HL-60 (cell line): ENCODE measurements at regions not wholly inside any gene's neighbourhood (a gene's known extent, or its start where the extent isn't known, plus 50 kb on each side); places are given as distances from the start of the nearest gene placed in this dataset.

Experiments
- POLR2AphosphoS5 ChIP-seq: IDR thresholded peaks from 2 replicates; pipeline ENCODE4 v1.6.1; 2012; ENCODE audit warnings: low read depth
- SPI1 ChIP-seq: IDR thresholded peaks from 2 replicates; pipeline ENCODE4 v1.6.1; 2012; ENCODE audit warnings: low read depth, mild to moderate bottlenecking, borderline replicate concordance
- TF ChIP-seq, protein P1 (sequence below): IDR thresholded peaks from one replicate; pipeline ENCODE4 v1.5.1; 2011; ENCODE audit warnings: low read length, control low read depth, inconsistent platforms; ENCODE audit not compliant: insufficient read depth
- TF ChIP-seq, protein P2 (sequence below): IDR thresholded peaks from 2 replicates; pipeline ENCODE4 v1.6.1; 2012; ENCODE audit warnings: low read depth; ENCODE audit not compliant: insufficient replicate concordance

DNA sequence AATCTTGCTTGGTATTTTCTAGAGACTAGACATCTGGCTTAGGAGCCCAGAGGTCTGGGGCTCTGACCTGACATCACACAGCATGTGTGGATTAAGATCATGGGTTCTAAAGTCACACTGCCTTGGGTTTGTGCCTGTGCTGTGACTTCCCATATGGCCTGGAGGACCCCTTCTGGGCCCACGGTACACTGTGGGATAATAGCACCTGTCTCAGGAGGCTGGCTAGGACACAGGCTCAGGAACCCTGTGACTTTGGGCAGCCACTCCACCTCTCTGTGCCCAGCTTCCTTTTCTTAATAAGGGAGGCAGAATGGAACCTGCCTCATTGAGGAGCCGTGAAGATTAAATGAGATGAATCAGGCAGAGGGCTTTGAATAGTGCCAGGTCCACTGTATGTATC is 99.2 kb upstream of the B3GAT1 start:
- TF ChIP-seq, protein P1, sequence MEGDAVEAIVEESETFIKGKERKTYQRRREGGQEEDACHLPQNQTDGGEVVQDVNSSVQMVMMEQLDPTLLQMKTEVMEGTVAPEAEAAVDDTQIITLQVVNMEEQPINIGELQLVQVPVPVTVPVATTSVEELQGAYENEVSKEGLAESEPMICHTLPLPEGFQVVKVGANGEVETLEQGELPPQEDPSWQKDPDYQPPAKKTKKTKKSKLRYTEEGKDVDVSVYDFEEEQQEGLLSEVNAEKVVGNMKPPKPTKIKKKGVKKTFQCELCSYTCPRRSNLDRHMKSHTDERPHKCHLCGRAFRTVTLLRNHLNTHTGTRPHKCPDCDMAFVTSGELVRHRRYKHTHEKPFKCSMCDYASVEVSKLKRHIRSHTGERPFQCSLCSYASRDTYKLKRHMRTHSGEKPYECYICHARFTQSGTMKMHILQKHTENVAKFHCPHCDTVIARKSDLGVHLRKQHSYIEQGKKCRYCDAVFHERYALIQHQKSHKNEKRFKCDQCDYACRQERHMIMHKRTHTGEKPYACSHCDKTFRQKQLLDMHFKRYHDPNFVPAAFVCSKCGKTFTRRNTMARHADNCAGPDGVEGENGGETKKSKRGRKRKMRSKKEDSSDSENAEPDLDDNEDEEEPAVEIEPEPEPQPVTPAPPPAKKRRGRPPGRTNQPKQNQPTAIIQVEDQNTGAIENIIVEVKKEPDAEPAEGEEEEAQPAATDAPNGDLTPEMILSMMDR, result no peak
- no peak for TF ChIP-seq SPI1
- TF ChIP-seq POLR2AphosphoS5, result no peak
- TF ChIP-seq, protein P2, sequence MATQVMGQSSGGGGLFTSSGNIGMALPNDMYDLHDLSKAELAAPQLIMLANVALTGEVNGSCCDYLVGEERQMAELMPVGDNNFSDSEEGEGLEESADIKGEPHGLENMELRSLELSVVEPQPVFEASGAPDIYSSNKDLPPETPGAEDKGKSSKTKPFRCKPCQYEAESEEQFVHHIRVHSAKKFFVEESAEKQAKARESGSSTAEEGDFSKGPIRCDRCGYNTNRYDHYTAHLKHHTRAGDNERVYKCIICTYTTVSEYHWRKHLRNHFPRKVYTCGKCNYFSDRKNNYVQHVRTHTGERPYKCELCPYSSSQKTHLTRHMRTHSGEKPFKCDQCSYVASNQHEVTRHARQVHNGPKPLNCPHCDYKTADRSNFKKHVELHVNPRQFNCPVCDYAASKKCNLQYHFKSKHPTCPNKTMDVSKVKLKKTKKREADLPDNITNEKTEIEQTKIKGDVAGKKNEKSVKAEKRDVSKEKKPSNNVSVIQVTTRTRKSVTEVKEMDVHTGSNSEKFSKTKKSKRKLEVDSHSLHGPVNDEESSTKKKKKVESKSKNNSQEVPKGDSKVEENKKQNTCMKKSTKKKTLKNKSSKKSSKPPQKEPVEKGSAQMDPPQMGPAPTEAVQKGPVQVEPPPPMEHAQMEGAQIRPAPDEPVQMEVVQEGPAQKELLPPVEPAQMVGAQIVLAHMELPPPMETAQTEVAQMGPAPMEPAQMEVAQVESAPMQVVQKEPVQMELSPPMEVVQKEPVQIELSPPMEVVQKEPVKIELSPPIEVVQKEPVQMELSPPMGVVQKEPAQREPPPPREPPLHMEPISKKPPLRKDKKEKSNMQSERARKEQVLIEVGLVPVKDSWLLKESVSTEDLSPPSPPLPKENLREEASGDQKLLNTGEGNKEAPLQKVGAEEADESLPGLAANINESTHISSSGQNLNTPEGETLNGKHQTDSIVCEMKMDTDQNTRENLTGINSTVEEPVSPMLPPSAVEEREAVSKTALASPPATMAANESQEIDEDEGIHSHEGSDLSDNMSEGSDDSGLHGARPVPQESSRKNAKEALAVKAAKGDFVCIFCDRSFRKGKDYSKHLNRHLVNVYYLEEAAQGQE, result no peak
